Smooth muscle cell (in vitro differentiated cells): ENCODE measurements at regions not wholly inside any gene's neighbourhood (a gene's known extent, or its start where the extent isn't known, plus 50 kb on each side); places are given as distances from the start of the nearest gene placed in this dataset.
"Not testable (repeated sequence)": the region's sequence is repeated elsewhere in the genome, so short reads cannot be mapped to it uniquely, and the experiment has no call there.

Experiments used
- DNase-seq: peaks from one replicate; lab custom pipeline; 2025; ENCODE audit not compliant: unreplicated experiment; lab: John Stamatoyannopoulos, UW
- H2AFZ ChIP-seq: fragments of 200-600 bp; sonication (generic); 2 replicates; pipeline ENCODE4 v1.6.0; 2016; ENCODE audit warnings: antibody characterized with exemption, low read depth, mild to moderate bottlenecking
- H3F3A ChIP-seq: fragments of 200-600 bp; sonication (generic); 2 replicates; pipeline ENCODE4 v1.6.0; 2017; ENCODE audit warnings: antibody characterized with exemption, low read depth
- H3K27ac ChIP-seq: fragments of 200-600 bp; sonication (generic); 2 replicates; pipeline ENCODE4 v1.5.1; 2016; ENCODE audit warnings: low read depth, mild to moderate bottlenecking
- H3K27me3 ChIP-seq: fragments of 200-600 bp; sonication (generic); 2 replicates; pipeline ENCODE4 v1.6.1; 2016; ENCODE audit warnings: low read depth, mild to moderate bottlenecking
- H3K36me3 ChIP-seq: fragments of 200-600 bp; sonication (generic); 2 replicates; pipeline ENCODE4 v1.5.1; 2016; ENCODE audit warnings: low read depth
- H3K4me1 ChIP-seq: fragments of 200-600 bp; sonication (generic); 2 replicates; pipeline ENCODE4 v1.5.1; 2016; ENCODE audit warnings: low read depth
- H3K4me2 ChIP-seq: fragments of 200-600 bp; sonication (generic); 2 replicates; pipeline ENCODE4 v1.6.0; 2016; ENCODE audit warnings: mild to moderate bottlenecking
- H3K4me3 ChIP-seq: fragments of 200-600 bp; sonication (generic); 2 replicates; pipeline ENCODE4 v1.5.1; 2016; ENCODE audit warnings: mild to moderate bottlenecking
- H3K79me2 ChIP-seq: fragments of 200-600 bp; sonication (generic); 2 replicates; pipeline ENCODE4 v1.6.0; 2016; ENCODE audit warnings: low read depth, mild to moderate bottlenecking
- H3K9ac ChIP-seq: fragments of 200-600 bp; sonication (generic); 2 replicates; pipeline ENCODE4 v1.6.0; 2016; ENCODE audit warnings: low read depth
- H3K9me3 ChIP-seq: fragments of 200-600 bp; sonication (generic); replicated peaks from 2 replicates; pipeline ENCODE4 v1.5.1; 2016; ENCODE audit warnings: low read depth
- H4K20me1 ChIP-seq: fragments of 200-600 bp; sonication (generic); 2 replicates; pipeline ENCODE4 v1.6.0; 2016; ENCODE audit warnings: low read depth
- CTCF ChIP-seq: fragments of 200-600 bp; sonication (generic); IDR thresholded peaks from 2 replicates; pipeline ENCODE4 v1.5.1; 2017; ENCODE audit warnings: borderline replicate concordance, mild to moderate bottlenecking, antibody characterized with exemption; ENCODE audit not compliant: insufficient read depth, poor library complexity, severe bottlenecking
- WGBS: methylation state at CpG from one replicate; pipeline ENCODE4 v1.1.7; 2016; ENCODE audit warnings: low lambda C conversion rate; 5-methylcytosine and 5-hydroxymethylcytosine counted together

GRCh38 chr1:221045151-221045550 is 165.9 kb downstream of the HLX start:
- no peak for DNase-seq
- Histone ChIP-seq H3K4me3 (no peak overlapping the region), H3K4me2 (no peak overlapping the region), H3F3A (no peaks in the 10 kb centered on the region), H3K9ac (no peak overlapping the region), H3K27ac (no peak overlapping the region), H2AFZ (no peak overlapping the region), H3K79me2 (no peaks in the 10 kb centered on the region), H4K20me1 (no peaks in the 10 kb centered on the region), H3K4me1 (no peaks in the 10 kb centered on the region), H3K9me3 (no peaks in the 10 kb centered on the region), H3K36me3 (no peaks in the 10 kb centered on the region), H3K27me3 (no peaks in the 10 kb centered on the region)
- TF ChIP-seq CTCF = no peak
- 95% methylated on average over 3 of the region's 3 CpGs for WGBS

GRCh38 chr1:221045842-221046831 is 166.9 kb downstream of the HLX start:
- Histone ChIP-seq H3F3A (no peaks in the 10 kb centered on the region), H3K27ac (peak overlapping the region; percentile 46), H3K9ac (no peak overlapping the region), H3K79me2 (no peaks in the 10 kb centered on the region), H2AFZ (peak overlapping the region; percentile 88), H3K36me3 (no peaks in the 10 kb centered on the region), H4K20me1 (no peaks in the 10 kb centered on the region), H3K4me3 (no peak overlapping the region), H3K4me1 (no peaks in the 10 kb centered on the region), H3K9me3 (no peaks in the 10 kb centered on the region), H3K4me2 (peak overlapping the region; percentile 64), H3K27me3 (no peaks in the 10 kb centered on the region)
- WGBS = 74% methylated on average over 5 of the region's 5 CpGs
- DNase-seq = no peak
- TF ChIP-seq CTCF = no peak

- not testable (repeated sequence) for H3K27me3 ChIP-seq, H3K79me2 ChIP-seq, H4K20me1 ChIP-seq, H3K9ac ChIP-seq, H3K9me3 ChIP-seq, H3K36me3 ChIP-seq, H3K4me2 ChIP-seq, H3K4me3 ChIP-seq, H2AFZ ChIP-seq, H3K4me1 ChIP-seq, DNase-seq, H3F3A ChIP-seq, H3K27ac ChIP-seq
- 87% methylated on average over 4 of the region's 4 CpGs for WGBS
Measured at GRCh38 chr1:221051391-221051790, 172.1 kb downstream of the HLX start.

- 67% methylated on average over 4 of the region's 4 CpGs for WGBS
- TF ChIP-seq CTCF = no peak
- Histone ChIP-seq H3K27ac (no peak overlapping the region), H3K9ac (no peak overlapping the region), H3K9me3 (no peaks in the 10 kb centered on the region), H3F3A (no peaks in the 10 kb centered on the region), H3K27me3 (no peaks in the 10 kb centered on the region), H3K4me2 (no peak overlapping the region), H3K79me2 (no peaks in the 10 kb centered on the region), H3K4me3 (no peak overlapping the region), H3K36me3 (no peaks in the 10 kb centered on the region), H2AFZ (no peak overlapping the region), H4K20me1 (no peaks in the 10 kb centered on the region), H3K4me1 (no peaks in the 10 kb centered on the region)
- no peak for DNase-seq
Measured at GRCh38 chr1:221053889-221054288, 174.6 kb downstream of the HLX start.
